ENCODE measurements at regions not wholly inside any gene's neighbourhood (a gene's known extent, or its start where the extent isn't known, plus 50 kb on each side); places are given as distances from the start of the nearest gene placed in this dataset.

GRCh38 chr15:47367726-47368390 is 349.4 kb upstream of the SEMA6D start:
- no peaks in the 10 kb centered on the region for H3K9me3 ChIP-seq (ENCODE audit: control insufficient read depth in 2 of 3, low read length in 3 of 3)
- no peaks in the 10 kb centered on the region for H3K36me3 Mint-ChIP-seq
- ChIA-PET POLR2A (no interaction called here), CTCF (no interaction called here)
- H3K4me1 Mint-ChIP-seq: no peaks in the 10 kb centered on the region
- no peak overlapping the region for H3K4me3 ChIP-seq (ENCODE audit: low read length)
- H3K4me1 ChIP-seq (ENCODE audit: control insufficient read depth in 2 of 2, insufficient read depth in 2 of 2, low read length in 2 of 2): no peaks in the 10 kb centered on the region
- H3K4me3 Mint-ChIP-seq: no peak overlapping the region
- H3K27me3 Mint-ChIP-seq: no peaks in the 10 kb centered on the region
- H3K36me3 ChIP-seq (ENCODE audit: control insufficient read depth in 2 of 3, insufficient read depth in 3 of 3, low read length in 3 of 3): no peaks in the 10 kb centered on the region
- peaks cover 0 to 8% (median 1%) of the 10 kb centered on the region in 11 donors for H3K9me3 Mint-ChIP-seq
- intact Hi-C loops (cut with micrococcal nuclease): no loop called here
- ATAC-seq (no peak), DNase-seq (no peak)
- no peak overlapping the region for H3K27ac Mint-ChIP-seq
- no peaks in the 10 kb centered on the region for H3K27me3 ChIP-seq (ENCODE audit: control insufficient read depth in 2 of 2, insufficient read depth in 2 of 2, low read length in 2 of 2)
- H3K27ac ChIP-seq (ENCODE audit: low read depth, low read length): no peak overlapping the region

DNA sequence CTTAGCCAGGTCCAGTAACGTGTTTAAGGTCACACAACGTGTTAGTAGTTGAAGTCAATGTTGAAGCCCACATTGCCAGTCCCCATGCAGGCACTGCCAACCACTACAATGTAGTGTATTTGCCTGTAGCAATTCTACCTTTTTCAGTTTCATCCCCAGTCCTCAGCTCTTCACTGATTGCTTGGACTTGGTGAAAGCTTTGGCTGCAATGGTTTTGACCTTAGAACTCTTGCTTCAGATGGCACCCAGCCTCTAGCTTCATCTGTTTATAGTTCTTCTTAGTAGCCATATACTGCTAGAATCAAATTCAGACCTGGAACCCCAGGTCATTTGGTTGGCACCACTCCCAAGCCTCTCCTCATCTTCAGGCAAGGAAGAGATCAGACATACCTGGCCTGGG is 345.4 kb upstream of the SEMA6D start:
- CTCF ChIA-PET: no interaction called here

DNA sequence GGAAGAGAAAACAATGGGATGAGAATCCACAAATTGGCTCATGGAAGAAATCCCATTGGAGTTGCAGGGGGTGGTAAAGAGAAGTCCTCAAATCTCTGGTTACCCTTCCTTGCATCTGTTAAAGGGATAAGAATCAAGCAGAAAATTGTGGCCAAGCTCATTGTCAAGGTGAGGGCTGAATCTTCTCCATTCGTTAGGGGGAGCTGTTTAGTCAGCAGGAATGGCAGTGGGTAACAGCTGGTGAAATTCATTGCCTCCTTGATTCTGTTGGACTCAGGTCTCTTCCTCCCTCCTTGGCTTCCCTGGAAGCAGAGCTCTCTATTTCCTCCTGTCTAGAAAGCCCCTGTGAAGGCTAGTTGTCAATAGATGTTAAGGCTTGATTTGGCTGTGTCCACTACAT is 343.1 kb upstream of the SEMA6D start:
- no peaks in the 10 kb centered on the region for H3K4me1 Mint-ChIP-seq
- H3K9me3 ChIP-seq (ENCODE audit: control insufficient read depth in 2 of 3, low read length in 3 of 3): no peaks in the 10 kb centered on the region
- no peaks in the 10 kb centered on the region for H3K27me3 Mint-ChIP-seq
- H3K4me3 Mint-ChIP-seq: no peak overlapping the region
- POLR2A ChIA-PET: no interaction called here
- no peak overlapping the region for H3K4me3 ChIP-seq (ENCODE audit: low read length)
- H3K4me1 ChIP-seq (ENCODE audit: control insufficient read depth in 2 of 2, insufficient read depth in 2 of 2, low read length in 2 of 2): no peaks in the 10 kb centered on the region
- no peaks in the 10 kb centered on the region for H3K36me3 ChIP-seq (ENCODE audit: control insufficient read depth in 2 of 3, insufficient read depth in 3 of 3, low read length in 3 of 3)
- CTCF ChIA-PET: no interaction called here
- H3K36me3 Mint-ChIP-seq: no peaks in the 10 kb centered on the region
- no peak overlapping the region for H3K27ac ChIP-seq (ENCODE audit: low read depth, low read length)
- ATAC-seq: no peak
- DNase-seq: no peak
- H3K27me3 ChIP-seq (ENCODE audit: control insufficient read depth in 2 of 2, insufficient read depth in 2 of 2, low read length in 2 of 2): no peaks in the 10 kb centered on the region
- intact Hi-C loops (cut with micrococcal nuclease): no loop called here
- H3K9me3 Mint-ChIP-seq: peaks cover 0 to 3% (median 0%) of the 10 kb centered on the region in 11 donors
- no peak overlapping the region for H3K27ac Mint-ChIP-seq

More for the DNA sequence above, 345.4 kb upstream of the SEMA6D start:
- no peaks in the 10 kb centered on the region for H3K27me3 Mint-ChIP-seq
- H3K4me1 Mint-ChIP-seq: no peaks in the 10 kb centered on the region
- ATAC-seq (no peak), DNase-seq (no peak)
- no peaks in the 10 kb centered on the region for H3K36me3 Mint-ChIP-seq
- intact Hi-C loops (cut with micrococcal nuclease): no loop called here
- POLR2A ChIA-PET: no interaction called here
- no peaks in the 10 kb centered on the region for H3K27me3 ChIP-seq (ENCODE audit: control insufficient read depth in 2 of 2, insufficient read depth in 2 of 2, low read length in 2 of 2)
- no peaks in the 10 kb centered on the region for H3K36me3 ChIP-seq (ENCODE audit: control insufficient read depth in 2 of 3, insufficient read depth in 3 of 3, low read length in 3 of 3)
- no peak overlapping the region for H3K4me3 ChIP-seq (ENCODE audit: low read length)
- no peak overlapping the region for H3K4me3 Mint-ChIP-seq
- no peak overlapping the region for H3K27ac Mint-ChIP-seq
- no peaks in the 10 kb centered on the region for H3K4me1 ChIP-seq (ENCODE audit: control insufficient read depth in 2 of 2, insufficient read depth in 2 of 2, low read length in 2 of 2)
- peaks cover 0 to 4% (median 0%) of the 10 kb centered on the region in 11 donors for H3K9me3 Mint-ChIP-seq
- no peaks in the 10 kb centered on the region for H3K9me3 ChIP-seq (ENCODE audit: control insufficient read depth in 2 of 3, low read length in 3 of 3)
- no peak overlapping the region for H3K27ac ChIP-seq (ENCODE audit: low read depth, low read length)

- no peaks in the 10 kb centered on the region for H3K36me3 ChIP-seq (ENCODE audit: control insufficient read depth in 2 of 3, insufficient read depth in 3 of 3, low read length in 3 of 3)
- ChIA-PET POLR2A (no interaction called here), CTCF (no interaction called here)
- Mint-ChIP-seq H3K4me1 (no peaks in the 10 kb centered on the region), H3K4me3 (no peak overlapping the region), H3K27ac (no peak overlapping the region), H3K9me3 (peaks cover 0 to 3% (median 0%) of the 10 kb centered on the region in 11 donors), H3K27me3 (no peaks in the 10 kb centered on the region), H3K36me3 (no peaks in the 10 kb centered on the region)
- no peak overlapping the region for H3K27ac ChIP-seq (ENCODE audit: low read depth, low read length)
- ATAC-seq: no peak
- intact Hi-C loops (cut with micrococcal nuclease): no loop called here
- H3K9me3 ChIP-seq (ENCODE audit: control insufficient read depth in 2 of 3, low read length in 3 of 3): no peaks in the 10 kb centered on the region
- no peaks in the 10 kb centered on the region for H3K27me3 ChIP-seq (ENCODE audit: control insufficient read depth in 2 of 2, insufficient read depth in 2 of 2, low read length in 2 of 2)
- DNase-seq: no peak
- H3K4me3 ChIP-seq (ENCODE audit: low read length): no peak overlapping the region
- H3K4me1 ChIP-seq (ENCODE audit: control insufficient read depth in 2 of 2, insufficient read depth in 2 of 2, low read length in 2 of 2): no peaks in the 10 kb centered on the region
Measured at GRCh38 chr15:47376190-47376589, 341.1 kb upstream of the SEMA6D start.

DNA sequence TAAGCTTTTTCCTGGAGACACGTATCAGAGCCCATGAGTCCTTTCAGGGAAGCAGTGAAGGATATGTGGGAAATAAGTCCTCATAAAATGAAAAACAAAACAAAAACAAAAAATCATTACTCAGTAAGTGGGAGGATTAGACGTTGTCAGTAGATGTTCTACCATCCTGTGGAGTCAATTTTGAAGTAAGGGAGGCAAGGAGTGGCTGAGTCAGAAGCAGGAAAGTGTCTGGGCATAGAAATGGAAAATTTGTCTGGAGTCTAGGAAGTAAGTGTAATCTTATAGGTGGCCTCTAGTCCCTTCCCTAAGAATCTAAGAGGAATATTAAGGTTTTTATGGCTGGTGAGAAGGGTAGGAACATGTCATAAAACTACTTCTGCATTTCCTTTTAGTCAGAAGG is 339.8 kb upstream of the SEMA6D start:
- Histone ChIP-seq H3K4me3 (ENCODE audit: low read length) (no peak overlapping the region), H3K27ac (ENCODE audit: low read depth, low read length) (no peak overlapping the region), H3K36me3 (ENCODE audit: control insufficient read depth in 2 of 3, insufficient read depth in 3 of 3, low read length in 3 of 3) (no peaks in the 10 kb centered on the region), H3K4me1 (ENCODE audit: control insufficient read depth in 2 of 2, insufficient read depth in 2 of 2, low read length in 2 of 2) (no peaks in the 10 kb centered on the region), H3K27me3 (ENCODE audit: control insufficient read depth in 2 of 2, insufficient read depth in 2 of 2, low read length in 2 of 2) (no peaks in the 10 kb centered on the region), H3K9me3 (ENCODE audit: control insufficient read depth in 2 of 3, low read length in 3 of 3) (no peaks in the 10 kb centered on the region)
- no peak overlapping the region for H3K27ac Mint-ChIP-seq
- DNase-seq (no peak), ATAC-seq (no peak)
- no peak overlapping the region for H3K4me3 Mint-ChIP-seq
- H3K4me1 Mint-ChIP-seq: no peaks in the 10 kb centered on the region
- ChIA-PET CTCF (no interaction called here), POLR2A (no interaction called here)
- H3K9me3 Mint-ChIP-seq: peaks cover 0 to 3% (median 0%) of the 10 kb centered on the region in 11 donors
- H3K36me3 Mint-ChIP-seq: no peaks in the 10 kb centered on the region
- no peaks in the 10 kb centered on the region for H3K27me3 Mint-ChIP-seq
- intact Hi-C loops (cut with micrococcal nuclease): no loop called here

DNA sequence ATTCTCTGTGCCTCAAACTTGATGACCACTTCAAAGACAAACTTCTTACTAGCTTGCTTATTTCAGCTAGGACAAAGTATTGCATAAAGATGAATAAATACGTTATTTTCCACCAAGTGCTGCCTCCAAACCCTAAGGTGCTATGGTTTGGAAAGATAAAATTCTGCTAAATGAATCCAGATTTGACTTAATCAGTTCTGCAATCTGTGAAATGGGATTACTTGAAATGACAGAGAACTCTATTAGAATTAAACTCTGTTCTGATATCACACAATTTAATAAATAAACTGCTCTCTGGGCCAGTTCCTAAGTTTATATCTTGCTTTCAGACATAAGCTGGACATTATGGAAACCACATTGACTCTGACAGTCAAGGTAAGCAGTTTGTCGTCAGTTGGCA is 338.8 kb upstream of the SEMA6D start:
- H3K27ac Mint-ChIP-seq: no peak overlapping the region
- CTCF ChIA-PET: no interaction called here

DNA sequence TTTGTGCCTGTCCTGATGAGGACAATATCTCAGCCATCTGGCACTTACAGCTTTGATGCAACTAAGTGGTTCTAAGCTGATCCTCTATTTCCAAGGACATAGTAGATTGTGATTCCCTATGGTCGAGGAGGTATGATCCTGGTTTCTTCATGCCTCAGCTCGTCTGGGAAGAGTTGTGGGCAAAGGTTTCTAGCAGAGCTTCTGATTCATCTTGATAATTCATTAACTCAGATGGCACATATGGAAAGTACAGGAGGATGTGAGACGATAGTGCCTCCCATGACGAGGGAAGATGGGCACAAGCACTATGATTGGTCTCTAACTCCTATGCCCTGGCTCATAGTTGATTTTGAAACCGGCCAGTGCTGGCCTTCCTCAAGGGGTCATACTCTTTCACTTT is 334.2 kb upstream of the SEMA6D start:
- CTCF ChIA-PET: no interaction called here
- no peak for ATAC-seq
- no peaks in the 10 kb centered on the region for H3K27me3 Mint-ChIP-seq

More for the DNA sequence above, 338.8 kb upstream of the SEMA6D start:
- H3K4me3 Mint-ChIP-seq: no peak overlapping the region
- H3K9me3 ChIP-seq (ENCODE audit: control insufficient read depth in 2 of 3, low read length in 3 of 3): no peaks in the 10 kb centered on the region
- no peak for ATAC-seq
- H3K27ac ChIP-seq (ENCODE audit: low read depth, low read length): no peak overlapping the region
- intact Hi-C loops (cut with micrococcal nuclease): no loop called here
- POLR2A ChIA-PET: no interaction called here
- H3K4me1 Mint-ChIP-seq: no peaks in the 10 kb centered on the region
- H3K4me1 ChIP-seq (ENCODE audit: control insufficient read depth in 2 of 2, insufficient read depth in 2 of 2, low read length in 2 of 2): no peaks in the 10 kb centered on the region
- no peaks in the 10 kb centered on the region for H3K27me3 ChIP-seq (ENCODE audit: control insufficient read depth in 2 of 2, insufficient read depth in 2 of 2, low read length in 2 of 2)
- no peaks in the 10 kb centered on the region for H3K36me3 ChIP-seq (ENCODE audit: control insufficient read depth in 2 of 3, insufficient read depth in 3 of 3, low read length in 3 of 3)
- no peak overlapping the region for H3K4me3 ChIP-seq (ENCODE audit: low read length)
- no peaks in the 10 kb centered on the region for H3K36me3 Mint-ChIP-seq
- no peak for DNase-seq
- H3K9me3 Mint-ChIP-seq: peaks cover 0 to 3% (median 0%) of the 10 kb centered on the region in 11 donors
- H3K27me3 Mint-ChIP-seq: no peaks in the 10 kb centered on the region

More for the DNA sequence above, 334.2 kb upstream of the SEMA6D start:
- no peaks in the 10 kb centered on the region for H3K4me1 Mint-ChIP-seq
- no peak overlapping the region for H3K4me3 Mint-ChIP-seq
- intact Hi-C loops (cut with micrococcal nuclease): no loop called here
- Histone ChIP-seq H3K27ac (ENCODE audit: low read depth, low read length) (no peak overlapping the region), H3K27me3 (ENCODE audit: control insufficient read depth in 2 of 2, insufficient read depth in 2 of 2, low read length in 2 of 2) (no peaks in the 10 kb centered on the region), H3K4me1 (ENCODE audit: control insufficient read depth in 2 of 2, insufficient read depth in 2 of 2, low read length in 2 of 2) (no peaks in the 10 kb centered on the region), H3K4me3 (ENCODE audit: low read length) (no peak overlapping the region), H3K36me3 (ENCODE audit: control insufficient read depth in 2 of 3, insufficient read depth in 3 of 3, low read length in 3 of 3) (no peaks in the 10 kb centered on the region), H3K9me3 (ENCODE audit: control insufficient read depth in 2 of 3, low read length in 3 of 3) (no peaks in the 10 kb centered on the region)
- POLR2A ChIA-PET: no interaction called here
- no peak for DNase-seq
- no peaks in the 10 kb centered on the region for H3K36me3 Mint-ChIP-seq
- H3K9me3 Mint-ChIP-seq: peaks cover 0 to 5% (median 0%) of the 10 kb centered on the region in 11 donors
- no peak overlapping the region for H3K27ac Mint-ChIP-seq

Data from naive thymus-derived CD4-positive, alpha-beta T cell (primary cell).